Activated CD4-positive, alpha-beta T cell treated with anti-CD3 and anti-CD28 coated beads for 24 hours (primary cell): ENCODE measurements at regions not wholly inside any gene's neighbourhood (a gene's known extent, or its start where the extent isn't known, plus 50 kb on each side); places are given as distances from the start of the nearest gene placed in this dataset.

ENCODE experiments used
- DNase-seq, 2 donors: peaks; one replicate each; pipeline ENCODE4 v3.0.0-alpha.2; 2020; ENCODE audit warnings: low read depth in 2 of 2

GRCh38 chr7:117973975-117974374 lies 100.7 kb upstream of the CTTNBP2 start:
- DNase-seq = no peak

GRCh38 chr7:117974891-117975290 lies 101.7 kb upstream of the CTTNBP2 start:
- no peak for DNase-seq

- no peak for DNase-seq
Measured at GRCh38 chr7:117975476-117975875, 102.2 kb upstream of the CTTNBP2 start.

GRCh38 chr7:117979954-117980497 lies 106.8 kb upstream of the CTTNBP2 start:
- DNase-seq = no peak

- DNase-seq = no peak
Measured at GRCh38 chr7:117982071-117983055, 109.1 kb upstream of the CTTNBP2 start.

- DNase-seq = no peak
Measured at GRCh38 chr7:117986645-117987269, 113.5 kb upstream of the CTTNBP2 start.

- DNase-seq = no peak
Measured at GRCh38 chr7:117990834-117991233, 117.6 kb upstream of the CTTNBP2 start.

- no peak for DNase-seq
Measured at GRCh38 chr7:117992635-117993376, 119.6 kb upstream of the CTTNBP2 start.

- no peak for DNase-seq
Measured at GRCh38 chr7:117993377-117994003, 120.2 kb upstream of the CTTNBP2 start.

- no peak for DNase-seq
Measured at GRCh38 chr7:117995850-117996650, 122.8 kb upstream of the CTTNBP2 start.

- no peak for DNase-seq
Measured at GRCh38 chr7:117997862-117998825, 124.9 kb upstream of the CTTNBP2 start.

- DNase-seq = no peak
Measured at GRCh38 chr7:118000480-118001202, 127.4 kb upstream of the CTTNBP2 start.

- no peak for DNase-seq
Measured at GRCh38 chr7:118003476-118003875, 130.2 kb upstream of the CTTNBP2 start.

GRCh38 chr7:118005026-118005425 lies 131.8 kb upstream of the CTTNBP2 start:
- DNase-seq = no peak

GRCh38 chr7:118006979-118007378 lies 133.7 kb upstream of the CTTNBP2 start:
- no peak for DNase-seq

- no peak for DNase-seq
Measured at GRCh38 chr7:118009419-118009818, 136.2 kb upstream of the CTTNBP2 start.

- no peak for DNase-seq
Measured at GRCh38 chr7:118011652-118012051, 138.4 kb upstream of the CTTNBP2 start.

GRCh38 chr7:118013252-118014010 lies 140.2 kb upstream of the CTTNBP2 start:
- no peak for DNase-seq
